K562 (cell line): ENCODE measurements at regions not wholly inside any gene's neighbourhood (a gene's known extent, or its start where the extent isn't known, plus 50 kb on each side); places are given as distances from the start of the nearest gene placed in this dataset.

ENCODE experiments used
- ATAC-seq: fragments of 200-7000 bp; cut with Tn5 transposase; 3 replicates; pipeline ENCODE4 v1.9.1; 2020; ENCODE audit warnings: moderate library complexity
- BruUV-seq: library from RNA; stranded (reverse); fragments of 400-500 nt; replicated peaks from 2 replicates; lab custom pipeline; 2021; lab: Mats Ljungman, UMichigan
- CTCF ChIA-PET: fragments of 300-600 bp; formaldehyde crosslinking; extraction: SDS; loops from one replicate; lab custom pipeline; 2021; ENCODE audit warnings: low intra/inter-chr PET ratio; lab: Yijun Ruan, JAX
- POLR2A ChIA-PET: fragments of 300-600, 350-650 bp; sonication (Branson Sonifier 250); formaldehyde crosslinking; extraction: SDS; loops from one replicate; lab custom pipeline; 2021; ENCODE audit warnings: antibody characterized with exemption, inconsistent platforms; lab: Yijun Ruan, JAX
- DNase-seq, 4 experiments: peaks; one replicate each; pipeline versions ENCODE4 v3.0.0 to v3.0.0-alpha.2; 2011 to 2018; ENCODE audit warnings: low spot score in 3 of 4, mixed read lengths in 3 of 4; ENCODE audit errors: extremely low read depth in 1 of 4
- FAIRE-seq: peaks from 2 replicates; lab custom pipeline; 2011; peaks lifted over from hg19 to GRCh38; lab: Jason Lieb, UNC
- H2AFZ ChIP-seq: 2 replicates; pipeline ENCODE4 v1.6.0; 2011; ENCODE audit warnings: low read depth, low read length, control low read depth, inconsistent platforms
- H3K27ac ChIP-seq: fragments of 200-600 bp; 3 replicates; pipeline ENCODE4 v1.8.0; 2011; ENCODE audit warnings: low read depth, mild to moderate bottlenecking, control low read depth, inconsistent platforms, low read length, moderate library complexity, mixed read lengths; ENCODE audit errors: extremely low read depth
- H3K27me3 ChIP-seq, 2 experiments: fragments of 300-600 bp in 1 of 2; 2 replicates in 1 of 2; 3 replicates in 1 of 2; pipeline versions ENCODE4 v1.6.0 to v1.8.0; 2011; ENCODE audit warnings: inconsistent platforms in 2 of 2, low read length in 2 of 2, mild to moderate bottlenecking in 1 of 2, mixed read lengths in 1 of 2, moderate library complexity in 1 of 2; ENCODE audit not compliant: control insufficient read depth in 2 of 2, insufficient read depth in 2 of 2
- H3K36me3 ChIP-seq: fragments of 300-600 bp; 3 replicates; pipeline ENCODE4 v1.8.0; 2011; ENCODE audit warnings: mild to moderate bottlenecking, low read length, inconsistent platforms; ENCODE audit not compliant: control insufficient read depth, insufficient read depth
- H3K4me1 ChIP-seq, 2 experiments: fragments of 200-600 bp in 1 of 2; replicated peaks in 1 of 2; 2 replicates in 1 of 2; 3 replicates in 1 of 2; pipeline versions ENCODE4 v1.5.1 to v1.8.0; 2011; ENCODE audit warnings: inconsistent platforms in 2 of 2, low read length in 2 of 2, mild to moderate bottlenecking in 1 of 2, mixed read lengths in 1 of 2, moderate library complexity in 1 of 2; ENCODE audit not compliant: control insufficient read depth in 2 of 2, insufficient read depth in 2 of 2
- H3K4me2 ChIP-seq: 2 replicates; pipeline ENCODE4 v1.6.1; 2011; ENCODE audit warnings: low read length, control low read depth, inconsistent platforms, mixed read lengths; ENCODE audit not compliant: insufficient read depth
- H3K4me3 ChIP-seq: fragments of 200-600 bp; sonication (generic), shearing (Covaris generic); 2 replicates; pipeline ENCODE4 v1.5.1; 2016; ENCODE audit warnings: control low read depth, inconsistent platforms
- H3K79me2 ChIP-seq: fragments of 200-600 bp; 3 replicates; pipeline ENCODE4 v1.8.0; 2011; ENCODE audit warnings: low read length, inconsistent platforms; ENCODE audit not compliant: control insufficient read depth, insufficient read depth
- H3K9ac ChIP-seq, 2 experiments: 2 replicates each; pipeline versions ENCODE4 v1.6.0 to v1.6.1; 2011; ENCODE audit warnings: low read depth in 2 of 2, low read length in 2 of 2, control low read depth in 1 of 2, inconsistent platforms in 1 of 2, mild to moderate bottlenecking in 1 of 2, mixed read lengths in 1 of 2; ENCODE audit not compliant: insufficient read depth in 1 of 2
- H3K9me1 ChIP-seq: one replicate; pipeline ENCODE4 v1.6.0; 2011; ENCODE audit warnings: inconsistent platforms, mild to moderate bottlenecking, low read length, moderate library complexity; ENCODE audit not compliant: control insufficient read depth, insufficient read depth
- H3K9me3 ChIP-seq: replicated peaks from 2 replicates; pipeline ENCODE4 v1.5.1; 2011; ENCODE audit warnings: low read depth, low read length, inconsistent platforms; ENCODE audit not compliant: control insufficient read depth, insufficient read depth
- H4K20me1 ChIP-seq: replicated peaks from 2 replicates; pipeline ENCODE4 v1.6.1; 2011; ENCODE audit warnings: low read length, inconsistent platforms, mixed read lengths; ENCODE audit not compliant: control insufficient read depth, insufficient read depth
- ATF4 ChIP-seq: fragments of 450-650 bp; formaldehyde crosslinking; IDR thresholded peaks from 2 replicates; pipeline ENCODE4 v1.4.0; 2022; ENCODE audit warnings: mild to moderate bottlenecking, moderate library complexity
- GTF2E2 ChIP-seq: fragments of 200-800 bp; sonication (Bioruptor generic); IDR thresholded peaks from 2 replicates; pipeline ENCODE4 v1.6.1; 2016; ENCODE audit warnings: missing genetic modification characterization, missing compliant biosample characterization
- HDAC3 ChIP-seq: fragments of 450-650 bp; IDR thresholded peaks from 2 replicates; pipeline ENCODE4 v1.6.1; 2018; ENCODE audit warnings: borderline replicate concordance, mild to moderate bottlenecking, moderate library complexity; ENCODE audit not compliant: partially characterized antibody
- PKNOX1 ChIP-seq: fragments of 450-650 bp; IDR thresholded peaks from 2 replicates; pipeline ENCODE4 v1.6.1; 2016
- PPARD ChIP-seq: fragments of 250-450 bp; sonication (Bioruptor Pico); IDR thresholded peaks from 2 replicates; pipeline ENCODE4 v1.8.0; 2022; ENCODE audit warnings: inconsistent platforms, mild to moderate bottlenecking, moderate library complexity
- ZNF143 ChIP-seq: sonication (generic); formaldehyde crosslinking; IDR thresholded peaks from 2 replicates; pipeline ENCODE4 v1.9.0; 2022; ENCODE audit warnings: mild to moderate bottlenecking, missing genetic modification reagents
- ZZZ3 ChIP-seq: fragments of 450-650 bp; IDR thresholded peaks from 2 replicates; pipeline ENCODE4 v1.6.1; 2016; ENCODE audit warnings: antibody characterized with exemption, mild to moderate bottlenecking, moderate library complexity
- WGBS: fragments of 100-300 bp; shearing (Covaris generic); methylation state at CpG from one replicate; pipeline ENCODE4 v1.1.6; 2016; ENCODE audit warnings: low coverage, mixed read lengths; ENCODE audit not compliant: insufficient coverage; ENCODE audit errors: missing lambda C conversion rate; 5-methylcytosine and 5-hydroxymethylcytosine counted together
- in situ Hi-C: fragments of 300-500 bp; cut with MboI; formaldehyde crosslinking; loops from 4 replicates; pipeline ENCODE4 v1.15.0; 2018; ENCODE audit warnings: inconsistent platforms, mixed read lengths
- intact Hi-C: fragments of 100-400 bp; cut with micrococcal nuclease; formaldehyde crosslinking; loops from 2 replicates; pipeline ENCODE4 v1.14.2; 2022

GRCh38 chr4:145388043-145388442 is 93.6 kb upstream of the SMAD1 start (continued):
- TF ChIP-seq PKNOX1: no peak
- TF ChIP-seq ZZZ3: no peak
- TF ChIP-seq GTF2E2: no peak
- no peak for TF ChIP-seq HDAC3
- TF ChIP-seq PPARD (CRISPR knock-in tag): no peak
- no peak for TF ChIP-seq ATF4 (CRISPR knock-in tag)

- no peak for FAIRE-seq
- in situ Hi-C loops: no loop called here
- Histone ChIP-seq H3K79me2 (no peaks in the 10 kb centered on the region), H4K20me1 (no peaks in the 10 kb centered on the region), H3K9ac (no peak overlapping the region), H2AFZ (no peak overlapping the region)
- ATAC-seq: no peak
- DNase-seq: no peak
- no peak for TF ChIP-seq ZNF143
- TF ChIP-seq, all 486 proteins: peak for 0
- no TSS peak for BruUV-seq
- Histone ChIP-seq H3K4me1 (no peaks in the 10 kb centered on the region), H3K27ac (no peak overlapping the region), H3K36me3 (no peaks in the 10 kb centered on the region), H3K9me3 (no peaks in the 10 kb centered on the region), H3K4me2 (no peak overlapping the region), H3K4me3 (no peak overlapping the region), H3K27me3 (0 out of 5 replicates have a peak, but pooled peaks cover 0 to 4% of the 10 kb centered on the region in 2 experiments), H3K9me1 (no peaks in the 10 kb centered on the region)
- ChIA-PET CTCF (no interaction called here), POLR2A (no interaction called here)
- 2% methylated on average over 3 of the region's 3 CpGs for WGBS
- intact Hi-C loops: no loop called here
Observed at GRCh38 chr4:145387079-145387478, 94.6 kb upstream of the SMAD1 start.
